ENCODE measurements at regions not wholly inside any gene's neighbourhood (a gene's known extent, or its start where the extent isn't known, plus 50 kb on each side); places are given as distances from the start of the nearest gene placed in this dataset.

DNA sequence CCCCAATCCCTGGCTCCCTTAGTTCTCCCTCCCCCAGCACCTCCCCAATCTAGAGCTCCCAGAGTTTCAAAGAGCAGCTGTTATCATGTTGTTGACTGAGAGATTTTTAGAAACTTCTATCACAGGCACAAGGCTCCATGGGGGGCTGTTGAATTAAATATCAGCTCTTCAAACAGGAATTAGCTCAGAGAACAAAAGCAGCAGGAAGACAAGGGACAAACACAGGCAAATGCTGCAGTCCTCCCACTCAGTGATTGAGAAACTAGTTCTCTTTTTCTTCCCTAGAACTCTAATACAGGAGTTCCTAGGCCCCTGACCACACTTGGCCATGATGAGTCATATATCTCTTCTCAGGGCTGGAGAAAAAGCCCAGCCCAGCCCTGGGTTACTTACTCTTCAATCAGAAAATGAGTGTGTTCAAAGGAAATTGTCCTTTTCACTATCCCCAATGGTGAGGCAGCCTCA, 262.1 kb downstream of the IGSF11 start:
- no peak overlapping the region for H3K14ac ChIP-seq (ENCODE audit: low read length)
- no peak overlapping the region for H2AK5ac ChIP-seq (ENCODE audit: low read length)
- no peak overlapping the region for H3K23ac ChIP-seq (ENCODE audit: low read length)
- H3K9me3 ChIP-seq (ENCODE audit: insufficient read depth, low read depth, low read length): no peaks in the 10 kb centered on the region
- H2AFZ ChIP-seq (ENCODE audit: insufficient read depth, low read length, poor library complexity): no peak overlapping the region
- H3K4me3 ChIP-seq (ENCODE audit: low read depth, low read length): no peak overlapping the region
- H4K8ac ChIP-seq (ENCODE audit: low read depth, low read length): no peak overlapping the region
- H2BK12ac ChIP-seq (ENCODE audit: low read length): no peak overlapping the region
- H3K18ac ChIP-seq (ENCODE audit: low read length): no peak overlapping the region
- no peak overlapping the region for H2BK120ac ChIP-seq (ENCODE audit: insufficient read depth, low read length, poor library complexity)
- no peaks in the 10 kb centered on the region for H3K79me1 ChIP-seq (ENCODE audit: low read length)
- H2BK5ac ChIP-seq (ENCODE audit: low read depth, low read length, poor library complexity): no peak overlapping the region
- DNase-seq: no peak
- no peak overlapping the region for H3K4ac ChIP-seq (ENCODE audit: low read depth, low read length)
- H3K36me3 ChIP-seq (ENCODE audit: control insufficient read depth in 1 of 2, insufficient read depth in 2 of 2, low read length in 2 of 2): no peaks in the 10 kb centered on the region
- no peaks in the 10 kb centered on the region for H3K79me2 ChIP-seq (ENCODE audit: control insufficient read depth, insufficient read depth, low read length, poor library complexity)
- H4K91ac ChIP-seq (ENCODE audit: low read depth, low read length): no peak overlapping the region
- H3K9ac ChIP-seq (ENCODE audit: low read length): no peak overlapping the region
- no peaks in the 10 kb centered on the region for H3K27me3 ChIP-seq (ENCODE audit: insufficient read depth, low read length)
- no peak overlapping the region for H3K27ac ChIP-seq (ENCODE audit: low read depth, low read length)
- H4K12ac ChIP-seq (ENCODE audit: low read depth, low read length): no peak overlapping the region
- no peaks in the 10 kb centered on the region for H3K4me1 ChIP-seq (ENCODE audit: control insufficient read depth in 1 of 2, insufficient read depth in 2 of 2, low read length in 2 of 2)
- H3K4me2 ChIP-seq (ENCODE audit: low read length): no peak overlapping the region

DNA sequence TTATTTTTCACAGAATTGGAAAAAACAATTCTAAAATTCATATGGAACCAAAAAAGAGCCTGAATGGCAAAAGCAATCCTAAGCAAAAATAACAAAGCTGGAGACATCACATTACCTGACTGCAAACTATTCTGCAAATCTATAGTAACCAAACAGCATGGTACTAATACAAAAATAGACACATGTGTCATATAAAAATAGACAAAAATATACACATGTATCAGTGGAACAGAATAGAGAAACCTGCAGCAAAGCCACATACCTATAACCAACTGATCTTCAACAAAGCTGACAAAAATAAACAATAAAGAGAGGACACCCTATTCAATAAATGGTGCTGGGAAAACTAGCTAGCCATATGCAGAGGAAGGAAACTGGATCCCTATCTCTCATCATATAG, 259.6 kb downstream of the IGSF11 start:
- no peaks in the 10 kb centered on the region for H3K79me1 ChIP-seq (ENCODE audit: low read length)
- no peaks in the 10 kb centered on the region for H3K4me1 ChIP-seq (ENCODE audit: control insufficient read depth in 1 of 2, insufficient read depth in 2 of 2, low read length in 2 of 2)
- no peak overlapping the region for H3K27ac ChIP-seq (ENCODE audit: low read depth, low read length)
- no peak overlapping the region for H2AFZ ChIP-seq (ENCODE audit: insufficient read depth, low read length, poor library complexity)
- no peak overlapping the region for H3K18ac ChIP-seq (ENCODE audit: low read length)
- no peaks in the 10 kb centered on the region for H3K79me2 ChIP-seq (ENCODE audit: control insufficient read depth, insufficient read depth, low read length, poor library complexity)
- no peak overlapping the region for H2AK5ac ChIP-seq (ENCODE audit: low read length)
- no peak overlapping the region for H4K8ac ChIP-seq (ENCODE audit: low read depth, low read length)
- no peaks in the 10 kb centered on the region for H3K27me3 ChIP-seq (ENCODE audit: insufficient read depth, low read length)
- no peak overlapping the region for H4K91ac ChIP-seq (ENCODE audit: low read depth, low read length)
- H2BK5ac ChIP-seq (ENCODE audit: low read depth, low read length, poor library complexity): no peak overlapping the region
- H3K14ac ChIP-seq (ENCODE audit: low read length): no peak overlapping the region
- no peak overlapping the region for H2BK120ac ChIP-seq (ENCODE audit: insufficient read depth, low read length, poor library complexity)
- DNase-seq: no peak
- H3K9ac ChIP-seq (ENCODE audit: low read length): no peak overlapping the region
- H3K9me3 ChIP-seq (ENCODE audit: insufficient read depth, low read depth, low read length): no peaks in the 10 kb centered on the region
- no peaks in the 10 kb centered on the region for H3K36me3 ChIP-seq (ENCODE audit: control insufficient read depth in 1 of 2, insufficient read depth in 2 of 2, low read length in 2 of 2)
- H4K12ac ChIP-seq (ENCODE audit: low read depth, low read length): no peak overlapping the region
- no peak overlapping the region for H3K4me3 ChIP-seq (ENCODE audit: low read depth, low read length)
- no peak overlapping the region for H3K23ac ChIP-seq (ENCODE audit: low read length)
- no peak overlapping the region for H2BK12ac ChIP-seq (ENCODE audit: low read length)
- no peak overlapping the region for H3K4me2 ChIP-seq (ENCODE audit: low read length)
- H3K4ac ChIP-seq (ENCODE audit: low read depth, low read length): no peak overlapping the region

DNA sequence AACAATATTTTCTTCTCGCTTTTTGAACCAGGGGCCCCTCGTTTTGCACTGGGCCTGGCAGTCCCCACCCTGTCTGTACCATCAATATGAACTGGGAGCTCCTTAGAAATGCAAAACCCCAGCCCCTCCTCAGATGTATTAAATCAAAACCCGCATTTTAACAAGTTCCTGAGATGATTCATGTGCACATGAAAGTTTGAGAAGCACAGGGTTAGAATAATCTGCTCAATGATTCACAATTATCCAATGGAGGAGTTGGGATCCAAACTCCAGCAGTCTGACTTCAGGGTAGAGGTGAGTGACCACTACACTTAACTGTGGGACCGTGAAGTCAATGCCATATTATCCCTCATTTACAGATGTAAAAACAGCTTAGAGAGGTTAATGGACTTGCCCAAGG, 256.4 kb downstream of the IGSF11 start:
- H3K4me2 ChIP-seq (ENCODE audit: low read length): no peak overlapping the region
- no peaks in the 10 kb centered on the region for H3K79me1 ChIP-seq (ENCODE audit: low read length)
- no peaks in the 10 kb centered on the region for H3K4me1 ChIP-seq (ENCODE audit: control insufficient read depth in 1 of 2, insufficient read depth in 2 of 2, low read length in 2 of 2)
- H2BK120ac ChIP-seq (ENCODE audit: insufficient read depth, low read length, poor library complexity): no peak overlapping the region
- no peak overlapping the region for H3K14ac ChIP-seq (ENCODE audit: low read length)
- H3K18ac ChIP-seq (ENCODE audit: low read length): no peak overlapping the region
- H3K27ac ChIP-seq (ENCODE audit: low read depth, low read length): no peak overlapping the region
- no peaks in the 10 kb centered on the region for H3K9me3 ChIP-seq (ENCODE audit: insufficient read depth, low read depth, low read length)
- H3K27me3 ChIP-seq (ENCODE audit: insufficient read depth, low read length): no peaks in the 10 kb centered on the region
- H3K79me2 ChIP-seq (ENCODE audit: control insufficient read depth, insufficient read depth, low read length, poor library complexity): no peaks in the 10 kb centered on the region
- no peak overlapping the region for H3K4me3 ChIP-seq (ENCODE audit: low read depth, low read length)
- no CpG with 5 or more reads among the region's 4 CpGs for WGBS (ENCODE audit: extremely low coverage, insufficient coverage, insufficient read length)
- H3K9ac ChIP-seq (ENCODE audit: low read length): no peak overlapping the region
- H4K12ac ChIP-seq (ENCODE audit: low read depth, low read length): no peak overlapping the region
- H2BK5ac ChIP-seq (ENCODE audit: low read depth, low read length, poor library complexity): no peak overlapping the region
- DNase-seq: no peak
- H3K23ac ChIP-seq (ENCODE audit: low read length): no peak overlapping the region
- H4K91ac ChIP-seq (ENCODE audit: low read depth, low read length): no peak overlapping the region
- H3K36me3 ChIP-seq (ENCODE audit: control insufficient read depth in 1 of 2, insufficient read depth in 2 of 2, low read length in 2 of 2): no peaks in the 10 kb centered on the region
- H3K4ac ChIP-seq (ENCODE audit: low read depth, low read length): no peak overlapping the region
- no peak overlapping the region for H4K8ac ChIP-seq (ENCODE audit: low read depth, low read length)
- no peak overlapping the region for H2AFZ ChIP-seq (ENCODE audit: insufficient read depth, low read length, poor library complexity)
- H2BK12ac ChIP-seq (ENCODE audit: low read length): no peak overlapping the region
- H2AK5ac ChIP-seq (ENCODE audit: low read length): no peak overlapping the region

DNA sequence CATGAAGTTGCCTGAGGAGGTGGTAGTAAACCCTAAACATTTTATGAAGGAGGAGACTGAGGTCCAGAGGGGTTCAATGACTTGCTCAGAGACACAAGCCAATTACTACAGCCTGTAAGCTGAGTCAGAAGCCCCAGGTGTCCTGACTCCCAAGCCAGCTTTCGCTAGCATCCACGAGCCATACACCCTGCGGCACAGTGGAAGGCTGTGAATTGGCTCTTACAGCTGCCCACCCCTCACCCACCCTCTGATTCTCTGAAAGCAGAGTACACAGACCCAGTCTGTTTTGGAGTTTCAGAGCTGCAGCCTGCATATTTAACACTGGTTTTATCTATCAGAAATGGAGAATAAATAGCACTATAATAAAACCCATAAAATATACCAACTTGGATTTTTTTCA, 253.4 kb downstream of the IGSF11 start:
- H3K79me2 ChIP-seq (ENCODE audit: control insufficient read depth, insufficient read depth, low read length, poor library complexity): no peaks in the 10 kb centered on the region
- no peak overlapping the region for H3K9ac ChIP-seq (ENCODE audit: low read length)
- no peak overlapping the region for H2BK120ac ChIP-seq (ENCODE audit: insufficient read depth, low read length, poor library complexity)
- WGBS (ENCODE audit: extremely low coverage, insufficient coverage, insufficient read length): no CpG with 5 or more reads among the region's 3 CpGs
- no peak overlapping the region for H2AFZ ChIP-seq (ENCODE audit: insufficient read depth, low read length, poor library complexity)
- H3K36me3 ChIP-seq (ENCODE audit: control insufficient read depth in 1 of 2, insufficient read depth in 2 of 2, low read length in 2 of 2): no peaks in the 10 kb centered on the region
- H3K23ac ChIP-seq (ENCODE audit: low read length): no peak overlapping the region
- H2BK5ac ChIP-seq (ENCODE audit: low read depth, low read length, poor library complexity): no peak overlapping the region
- no peak overlapping the region for H3K4me3 ChIP-seq (ENCODE audit: low read depth, low read length)
- no peak overlapping the region for H3K4ac ChIP-seq (ENCODE audit: low read depth, low read length)
- H2AK5ac ChIP-seq (ENCODE audit: low read length): no peak overlapping the region
- H4K91ac ChIP-seq (ENCODE audit: low read depth, low read length): no peak overlapping the region
- no peaks in the 10 kb centered on the region for H3K4me1 ChIP-seq (ENCODE audit: control insufficient read depth in 1 of 2, insufficient read depth in 2 of 2, low read length in 2 of 2)
- H2BK12ac ChIP-seq (ENCODE audit: low read length): no peak overlapping the region
- no peaks in the 10 kb centered on the region for H3K9me3 ChIP-seq (ENCODE audit: insufficient read depth, low read depth, low read length)
- H3K27me3 ChIP-seq (ENCODE audit: insufficient read depth, low read length): no peaks in the 10 kb centered on the region
- no peak overlapping the region for H4K8ac ChIP-seq (ENCODE audit: low read depth, low read length)
- no peak overlapping the region for H3K4me2 ChIP-seq (ENCODE audit: low read length)
- DNase-seq: no peak
- H4K12ac ChIP-seq (ENCODE audit: low read depth, low read length): no peak overlapping the region
- H3K27ac ChIP-seq (ENCODE audit: low read depth, low read length): no peak overlapping the region
- no peak overlapping the region for H3K14ac ChIP-seq (ENCODE audit: low read length)
- no peaks in the 10 kb centered on the region for H3K79me1 ChIP-seq (ENCODE audit: low read length)
- no peak overlapping the region for H3K18ac ChIP-seq (ENCODE audit: low read length)

DNA sequence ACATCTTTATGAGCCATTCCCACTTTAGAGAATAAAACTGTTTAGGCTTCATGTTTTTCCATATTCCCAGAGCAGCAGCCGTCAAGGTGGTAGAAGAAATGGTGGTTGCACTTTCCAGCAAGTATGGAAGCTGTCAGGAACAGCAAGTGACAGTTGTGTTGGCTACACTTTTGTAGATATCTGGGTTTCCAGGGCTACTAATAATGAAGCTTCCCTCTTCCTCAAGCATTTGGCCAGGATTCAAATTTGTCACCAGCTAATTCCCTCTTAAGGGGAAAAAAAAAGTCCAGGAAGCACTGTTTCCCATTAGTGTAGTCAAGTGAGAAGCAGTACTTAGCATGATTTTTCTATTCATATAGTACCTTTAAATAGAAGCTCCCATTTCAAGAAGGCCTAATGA, 252.8 kb downstream of the IGSF11 start:
- Histone ChIP-seq H3K4me2 (ENCODE audit: low read length) (no peak overlapping the region), H2AK5ac (ENCODE audit: low read length) (no peak overlapping the region), H3K27me3 (ENCODE audit: insufficient read depth, low read length) (no peaks in the 10 kb centered on the region), H3K27ac (ENCODE audit: low read depth, low read length) (no peak overlapping the region), H3K4ac (ENCODE audit: low read depth, low read length) (no peak overlapping the region), H2AFZ (ENCODE audit: insufficient read depth, low read length, poor library complexity) (no peak overlapping the region), H3K79me1 (ENCODE audit: low read length) (no peaks in the 10 kb centered on the region), H3K18ac (ENCODE audit: low read length) (no peak overlapping the region), H2BK120ac (ENCODE audit: insufficient read depth, low read length, poor library complexity) (no peak overlapping the region), H2BK5ac (ENCODE audit: low read depth, low read length, poor library complexity) (no peak overlapping the region), H3K14ac (ENCODE audit: low read length) (no peak overlapping the region), H4K8ac (ENCODE audit: low read depth, low read length) (no peak overlapping the region), H3K23ac (ENCODE audit: low read length) (no peak overlapping the region), H3K36me3 (ENCODE audit: control insufficient read depth in 1 of 2, insufficient read depth in 2 of 2, low read length in 2 of 2) (no peaks in the 10 kb centered on the region), H3K79me2 (ENCODE audit: control insufficient read depth, insufficient read depth, low read length, poor library complexity) (no peaks in the 10 kb centered on the region), H3K4me3 (ENCODE audit: low read depth, low read length) (no peak overlapping the region), H3K9me3 (ENCODE audit: insufficient read depth, low read depth, low read length) (no peaks in the 10 kb centered on the region), H3K4me1 (ENCODE audit: control insufficient read depth in 1 of 2, insufficient read depth in 2 of 2, low read length in 2 of 2) (no peaks in the 10 kb centered on the region), H4K91ac (ENCODE audit: low read depth, low read length) (no peak overlapping the region), H2BK12ac (ENCODE audit: low read length) (no peak overlapping the region), H4K12ac (ENCODE audit: low read depth, low read length) (no peak overlapping the region), H3K9ac (ENCODE audit: low read length) (no peak overlapping the region)
- no CpG with 5 or more reads among the region's 1 CpG for WGBS (ENCODE audit: extremely low coverage, insufficient coverage, insufficient read length)
- no peak for DNase-seq

All from trophoblast cell (in vitro differentiated cells and primary cell).